ENCODE measurements at regions not wholly inside any gene's neighbourhood (a gene's known extent, or its start where the extent isn't known, plus 50 kb on each side); places are given as distances from the start of the nearest gene placed in this dataset.

GRCh38 chr14:31930493-31931240, 146.4 kb upstream of the ARHGAP5 start:
- Histone ChIP-seq H3K27ac (ENCODE audit: insufficient read depth, low read depth, low read length, poor library complexity, severe bottlenecking) (no peak overlapping the region), H3K36me3 (ENCODE audit: control insufficient read depth, insufficient read depth, low read length) (no peaks in the 10 kb centered on the region), H3K4me1 (ENCODE audit: control insufficient read depth, insufficient read depth, low read length) (peaks cover 13% of the 10 kb centered on the region), H3K27me3 (ENCODE audit: control insufficient read depth, insufficient read depth, low read length, poor library complexity, severe bottlenecking) (no peaks in the 10 kb centered on the region), H3K9me3 (ENCODE audit: control insufficient read depth, low read length) (no peaks in the 10 kb centered on the region), H3K4me3 (ENCODE audit: insufficient read depth, low read depth, low read length) (no peak overlapping the region)
- WGBS, 2 experiments, result 88 to 90% methylated on average over 2 to 3 of the region's 3 CpGs

- H3K9me3 ChIP-seq (ENCODE audit: control insufficient read depth, low read length), result no peaks in the 10 kb centered on the region
- H3K4me1 ChIP-seq (ENCODE audit: control insufficient read depth, insufficient read depth, low read length), result peaks cover 9% of the 10 kb centered on the region
- no peaks in the 10 kb centered on the region for H3K27me3 ChIP-seq (ENCODE audit: control insufficient read depth, insufficient read depth, low read length, poor library complexity, severe bottlenecking)
- WGBS, 2 experiments, result 63 to 67% methylated on average over 5 of the region's 5 CpGs
- no peaks in the 10 kb centered on the region for H3K36me3 ChIP-seq (ENCODE audit: control insufficient read depth, insufficient read depth, low read length)
- H3K4me3 ChIP-seq (ENCODE audit: insufficient read depth, low read depth, low read length), result no peak overlapping the region
- H3K27ac ChIP-seq (ENCODE audit: insufficient read depth, low read depth, low read length, poor library complexity, severe bottlenecking), result no peak overlapping the region
Measured at GRCh38 chr14:31932675-31933074, 144.4 kb upstream of the ARHGAP5 start.

- no peaks in the 10 kb centered on the region for H3K9me3 ChIP-seq (ENCODE audit: control insufficient read depth, low read length)
- no peak overlapping the region for H3K27ac ChIP-seq (ENCODE audit: insufficient read depth, low read depth, low read length, poor library complexity, severe bottlenecking)
- 67 to 69% methylated on average over 3 of the region's 3 CpGs for WGBS, 2 experiments
- no peak overlapping the region for H3K4me3 ChIP-seq (ENCODE audit: insufficient read depth, low read depth, low read length)
- H3K27me3 ChIP-seq (ENCODE audit: control insufficient read depth, insufficient read depth, low read length, poor library complexity, severe bottlenecking), result no peaks in the 10 kb centered on the region
- H3K36me3 ChIP-seq (ENCODE audit: control insufficient read depth, insufficient read depth, low read length), result no peaks in the 10 kb centered on the region
- H3K4me1 ChIP-seq (ENCODE audit: control insufficient read depth, insufficient read depth, low read length), result peaks cover 9% of the 10 kb centered on the region
Measured at GRCh38 chr14:31933716-31934115, 143.4 kb upstream of the ARHGAP5 start.

- no peak overlapping the region for H3K27ac ChIP-seq (ENCODE audit: insufficient read depth, low read depth, low read length, poor library complexity, severe bottlenecking)
- H3K27me3 ChIP-seq (ENCODE audit: control insufficient read depth, insufficient read depth, low read length, poor library complexity, severe bottlenecking), result no peaks in the 10 kb centered on the region
- peaks cover 9% of the 10 kb centered on the region for H3K4me1 ChIP-seq (ENCODE audit: control insufficient read depth, insufficient read depth, low read length)
- WGBS, 2 experiments, result 36 to 39% methylated on average over 4 of the region's 4 CpGs
- H3K9me3 ChIP-seq (ENCODE audit: control insufficient read depth, low read length), result no peaks in the 10 kb centered on the region
- no peak overlapping the region for H3K4me3 ChIP-seq (ENCODE audit: insufficient read depth, low read depth, low read length)
- no peaks in the 10 kb centered on the region for H3K36me3 ChIP-seq (ENCODE audit: control insufficient read depth, insufficient read depth, low read length)
Measured at GRCh38 chr14:31934767-31935266, 142.3 kb upstream of the ARHGAP5 start.

- Histone ChIP-seq H3K9me3 (ENCODE audit: control insufficient read depth, low read length) (no peaks in the 10 kb centered on the region), H3K4me3 (ENCODE audit: insufficient read depth, low read depth, low read length) (no peak overlapping the region), H3K27ac (ENCODE audit: insufficient read depth, low read depth, low read length, poor library complexity, severe bottlenecking) (no peak overlapping the region), H3K4me1 (ENCODE audit: control insufficient read depth, insufficient read depth, low read length) (peaks cover 9% of the 10 kb centered on the region), H3K36me3 (ENCODE audit: control insufficient read depth, insufficient read depth, low read length) (no peaks in the 10 kb centered on the region), H3K27me3 (ENCODE audit: control insufficient read depth, insufficient read depth, low read length, poor library complexity, severe bottlenecking) (no peaks in the 10 kb centered on the region)
- WGBS, 2 experiments, result 30 to 77% methylated on average over 1 to 3 of the region's 3 CpGs
Measured at GRCh38 chr14:31935391-31935790, 141.7 kb upstream of the ARHGAP5 start.

GRCh38 chr14:31936115-31936514, 141.0 kb upstream of the ARHGAP5 start:
- no peak overlapping the region for H3K27ac ChIP-seq (ENCODE audit: insufficient read depth, low read depth, low read length, poor library complexity, severe bottlenecking)

GRCh38 chr14:31937730-31938346, 139.3 kb upstream of the ARHGAP5 start:
- 91 to 94% methylated on average over 3 of the region's 3 CpGs for WGBS, 2 experiments
- Histone ChIP-seq H3K4me1 (ENCODE audit: control insufficient read depth, insufficient read depth, low read length) (peaks cover 9% of the 10 kb centered on the region), H3K4me3 (ENCODE audit: insufficient read depth, low read depth, low read length) (no peak overlapping the region), H3K27me3 (ENCODE audit: control insufficient read depth, insufficient read depth, low read length, poor library complexity, severe bottlenecking) (no peaks in the 10 kb centered on the region), H3K27ac (ENCODE audit: insufficient read depth, low read depth, low read length, poor library complexity, severe bottlenecking) (no peak overlapping the region), H3K36me3 (ENCODE audit: control insufficient read depth, insufficient read depth, low read length) (no peaks in the 10 kb centered on the region), H3K9me3 (ENCODE audit: control insufficient read depth, low read length) (no peaks in the 10 kb centered on the region)

More at GRCh38 chr14:31936115-31936514, 141.0 kb upstream of the ARHGAP5 start:
- Histone ChIP-seq H3K4me1 (ENCODE audit: control insufficient read depth, insufficient read depth, low read length) (peaks cover 9% of the 10 kb centered on the region), H3K27me3 (ENCODE audit: control insufficient read depth, insufficient read depth, low read length, poor library complexity, severe bottlenecking) (no peaks in the 10 kb centered on the region), H3K4me3 (ENCODE audit: insufficient read depth, low read depth, low read length) (no peak overlapping the region), H3K9me3 (ENCODE audit: control insufficient read depth, low read length) (no peaks in the 10 kb centered on the region), H3K36me3 (ENCODE audit: control insufficient read depth, insufficient read depth, low read length) (no peaks in the 10 kb centered on the region)
- 73 to 78% methylated on average over 6 of the region's 6 CpGs for WGBS, 2 experiments

GRCh38 chr14:31939934-31940333, 137.2 kb upstream of the ARHGAP5 start:
- WGBS, 2 experiments, result 92 to 95% methylated on average over 3 to 4 of the region's 4 CpGs
- no peaks in the 10 kb centered on the region for H3K36me3 ChIP-seq (ENCODE audit: control insufficient read depth, insufficient read depth, low read length)
- H3K27me3 ChIP-seq (ENCODE audit: control insufficient read depth, insufficient read depth, low read length, poor library complexity, severe bottlenecking), result no peaks in the 10 kb centered on the region
- H3K27ac ChIP-seq (ENCODE audit: insufficient read depth, low read depth, low read length, poor library complexity, severe bottlenecking), result no peak overlapping the region
- no peaks in the 10 kb centered on the region for H3K9me3 ChIP-seq (ENCODE audit: control insufficient read depth, low read length)
- H3K4me1 ChIP-seq (ENCODE audit: control insufficient read depth, insufficient read depth, low read length), result peaks cover 7% of the 10 kb centered on the region
- no peak overlapping the region for H3K4me3 ChIP-seq (ENCODE audit: insufficient read depth, low read depth, low read length)

GRCh38 chr14:31941487-31941886, 135.6 kb upstream of the ARHGAP5 start:
- Histone ChIP-seq H3K9me3 (ENCODE audit: control insufficient read depth, low read length) (no peaks in the 10 kb centered on the region), H3K27ac (ENCODE audit: insufficient read depth, low read depth, low read length, poor library complexity, severe bottlenecking) (no peak overlapping the region), H3K27me3 (ENCODE audit: control insufficient read depth, insufficient read depth, low read length, poor library complexity, severe bottlenecking) (no peaks in the 10 kb centered on the region), H3K36me3 (ENCODE audit: control insufficient read depth, insufficient read depth, low read length) (no peaks in the 10 kb centered on the region), H3K4me3 (ENCODE audit: insufficient read depth, low read depth, low read length) (no peak overlapping the region), H3K4me1 (ENCODE audit: control insufficient read depth, insufficient read depth, low read length) (no peaks in the 10 kb centered on the region)
- WGBS, 2 experiments, result 88% methylated on average over 1 of the region's 1 CpG

GRCh38 chr14:31942166-31942841, 134.8 kb upstream of the ARHGAP5 start:
- Histone ChIP-seq H3K27ac (ENCODE audit: insufficient read depth, low read depth, low read length, poor library complexity, severe bottlenecking) (no peak overlapping the region), H3K4me1 (ENCODE audit: control insufficient read depth, insufficient read depth, low read length) (no peaks in the 10 kb centered on the region), H3K4me3 (ENCODE audit: insufficient read depth, low read depth, low read length) (no peak overlapping the region), H3K27me3 (ENCODE audit: control insufficient read depth, insufficient read depth, low read length, poor library complexity, severe bottlenecking) (no peaks in the 10 kb centered on the region), H3K9me3 (ENCODE audit: control insufficient read depth, low read length) (no peaks in the 10 kb centered on the region), H3K36me3 (ENCODE audit: control insufficient read depth, insufficient read depth, low read length) (no peaks in the 10 kb centered on the region)
- WGBS, 2 experiments, result 92% methylated on average over 9 of the region's 9 CpGs

Measured in ectodermal cell (in vitro differentiated cells).